Activated CD4-positive, alpha-beta T cell treated with anti-CD3 and anti-CD28 coated beads, Interleukin-2, Interleukin-4, amounts not matched to agents 100 ng/mL and 50 ng/mL, durations not matched to agents 16 hours and 8 hours (primary cell): ENCODE measurements at regions not wholly inside any gene's neighbourhood (a gene's known extent, or its start where the extent isn't known, plus 50 kb on each side); places are given as distances from the start of the nearest gene placed in this dataset.

ENCODE experiments used
- DNase-seq: peaks from one replicate; pipeline ENCODE4 v3.0.0-alpha.2; 2020; ENCODE audit warnings: low spot score

DNA sequence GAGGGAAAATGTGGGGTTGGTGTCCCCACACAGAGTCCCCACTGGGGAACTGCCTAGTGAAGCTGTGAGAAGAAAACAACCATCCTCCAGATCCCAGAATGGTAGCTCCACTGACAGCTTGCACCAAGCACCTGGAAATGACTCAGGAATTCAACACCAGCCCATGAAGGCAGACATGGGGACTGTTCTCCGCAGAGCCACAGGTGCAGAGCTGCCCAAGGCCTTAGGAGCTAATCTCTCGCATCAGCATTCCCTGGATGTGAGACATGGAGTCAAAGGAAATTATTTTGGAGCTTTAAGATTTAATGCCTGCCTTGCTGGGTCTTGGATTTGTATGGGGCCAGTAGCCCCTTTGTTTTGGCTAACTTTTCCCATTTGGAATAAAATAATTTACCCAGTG is 367.9 kb downstream of the FAM133A start:
- no peak for DNase-seq

DNA sequence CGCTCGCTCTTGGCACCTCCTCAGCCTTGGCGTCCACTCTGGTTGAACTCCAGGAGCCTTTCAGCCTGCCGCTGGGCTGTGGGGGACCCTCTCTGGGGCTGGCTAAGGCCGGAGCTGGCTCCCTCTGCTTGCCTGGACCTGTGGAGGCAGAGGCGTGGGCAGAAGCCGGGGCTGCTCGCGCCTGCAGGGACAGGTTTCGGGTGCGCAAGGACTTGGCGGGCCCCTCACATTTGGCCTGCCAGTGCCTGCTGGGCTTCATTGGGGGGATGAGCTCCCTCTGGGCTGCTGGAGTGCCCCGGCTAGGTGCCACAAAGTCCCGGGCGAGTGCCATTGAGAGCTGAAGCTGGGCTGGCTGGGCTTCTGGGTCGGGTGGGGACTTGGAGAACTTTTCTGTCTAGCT is 371.7 kb downstream of the FAM133A start:
- no peak for DNase-seq

DNA sequence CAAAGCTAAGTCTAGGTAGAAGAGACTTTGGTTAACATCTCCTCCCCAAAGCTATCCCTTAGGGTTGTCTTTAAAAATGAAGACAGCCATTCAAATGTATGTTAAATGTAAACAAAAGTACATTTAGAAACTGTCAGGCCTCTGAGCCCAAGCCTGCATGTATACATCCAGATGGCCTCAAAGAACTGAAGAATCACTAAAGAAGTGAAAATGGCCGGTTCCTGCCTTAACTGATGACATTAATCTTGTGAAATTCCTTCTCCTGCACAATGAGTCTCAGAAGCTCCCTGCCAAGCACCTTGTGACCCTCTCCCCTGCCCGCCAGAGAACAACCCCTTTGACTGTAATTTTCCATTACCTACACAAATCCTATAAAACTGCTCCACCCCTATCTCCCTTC is 377.9 kb downstream of the FAM133A start:
- no peak for DNase-seq

DNA sequence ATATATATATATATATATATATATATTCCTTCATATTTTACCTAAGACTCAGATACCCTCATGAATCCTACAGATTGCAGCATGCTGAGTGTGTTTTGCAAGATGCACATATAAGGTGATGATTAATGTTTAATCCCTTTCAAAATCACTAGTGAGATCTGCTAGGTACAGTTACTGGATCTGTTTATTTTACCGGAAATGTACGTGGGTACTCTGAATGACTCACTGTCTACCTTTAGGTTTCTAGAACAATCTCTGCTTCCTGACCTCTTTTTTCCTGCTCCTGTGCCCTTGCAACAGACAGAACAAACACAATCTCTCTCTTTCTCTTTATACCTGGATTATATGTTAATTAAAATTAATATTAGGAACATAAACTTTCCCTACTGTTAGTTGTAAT is 379.6 kb downstream of the FAM133A start:
- DNase-seq: no peak

DNA sequence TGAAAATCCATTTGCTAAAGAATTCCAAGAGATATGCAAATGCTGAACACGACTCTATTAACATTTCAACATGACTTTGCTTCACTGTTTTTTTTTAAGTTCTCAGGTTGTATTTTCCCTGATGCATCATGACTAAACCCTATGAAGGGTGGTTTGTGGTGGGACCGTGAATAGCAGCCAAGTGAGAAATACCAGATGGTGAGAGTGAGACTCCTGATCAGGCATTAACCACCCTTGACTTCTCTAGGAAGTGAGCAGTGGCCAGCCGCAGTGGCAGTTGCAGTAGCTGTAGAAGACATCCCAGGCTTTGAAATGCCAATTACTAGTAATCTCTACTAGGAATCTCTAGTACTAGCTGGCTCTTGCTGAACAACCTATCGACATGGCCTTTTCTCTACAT is 383.4 kb downstream of the FAM133A start:
- no peak for DNase-seq

DNA sequence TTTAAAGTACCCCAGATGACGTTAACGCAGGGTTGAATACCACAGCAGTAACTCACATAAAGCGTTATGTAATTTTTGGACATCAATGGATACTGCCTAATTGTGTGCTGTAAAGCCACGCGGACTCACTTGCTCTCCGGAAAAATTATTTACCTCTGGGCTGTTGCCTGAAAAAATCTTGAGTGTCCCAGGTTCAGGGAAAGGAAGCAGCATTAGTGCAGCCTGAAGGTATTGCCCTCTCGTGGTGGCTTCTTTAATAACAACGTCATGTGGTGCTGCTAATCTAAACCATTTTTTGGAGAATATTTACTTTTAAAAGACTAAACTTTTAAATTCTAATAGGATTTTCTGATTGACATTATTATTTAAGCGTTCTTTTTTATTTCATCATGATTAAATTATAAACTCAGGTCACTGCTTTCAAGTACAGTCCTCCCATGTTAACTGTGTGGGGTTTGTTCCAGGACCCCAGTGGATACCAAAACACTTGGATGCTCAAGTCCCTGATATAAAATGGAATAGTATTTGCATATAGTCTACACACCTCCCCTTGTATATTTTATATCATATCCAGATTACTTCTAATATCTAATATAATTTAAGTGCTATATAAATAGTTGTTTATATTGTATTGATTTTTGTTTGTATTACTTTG is 384.8 kb downstream of the FAM133A start:
- DNase-seq: peak; percentile 26

DNA sequence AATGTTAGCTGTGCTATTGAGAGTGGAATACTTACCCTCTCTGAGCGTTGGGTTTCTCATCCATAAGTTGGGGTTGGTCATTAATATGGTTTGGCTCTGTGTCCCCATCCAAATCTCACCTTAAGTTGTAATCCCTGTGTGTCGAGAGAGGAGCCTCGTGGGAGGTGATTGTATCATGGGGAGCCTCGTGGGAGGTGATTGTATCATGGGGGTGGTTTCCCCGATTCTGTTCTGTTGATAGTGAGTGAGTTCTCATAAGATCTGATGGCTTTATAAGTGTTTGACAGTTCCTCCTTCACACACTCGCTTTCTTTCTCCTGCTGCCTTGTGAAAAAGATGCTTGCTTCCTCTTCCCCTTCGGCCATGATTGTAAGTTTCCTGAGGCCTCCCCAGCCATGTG is 391.1 kb downstream of the FAM133A start:
- no peak for DNase-seq

DNA sequence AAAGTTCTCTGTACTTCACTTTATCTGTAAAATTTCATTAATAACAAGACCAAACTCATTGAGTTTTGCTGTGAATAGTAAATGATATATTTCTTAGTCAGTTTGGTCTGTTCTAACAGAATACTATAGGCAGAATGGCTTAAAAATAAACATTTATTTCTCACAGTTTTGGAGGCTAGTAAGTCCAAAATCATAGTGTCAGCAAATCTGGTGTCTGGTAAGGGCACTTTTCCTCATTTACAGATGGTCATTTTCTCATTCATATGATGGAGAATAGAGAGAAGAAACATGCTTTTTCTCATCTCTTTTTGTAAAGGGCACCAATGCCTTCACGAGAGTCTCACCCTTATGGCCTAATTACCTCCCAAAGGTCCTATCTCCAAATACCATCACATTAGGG is 415.1 kb downstream of the FAM133A start:
- DNase-seq: no peak

GRCh38 chrX:94097868-94098267 is 423.9 kb downstream of the FAM133A start:
- DNase-seq: no peak

DNA sequence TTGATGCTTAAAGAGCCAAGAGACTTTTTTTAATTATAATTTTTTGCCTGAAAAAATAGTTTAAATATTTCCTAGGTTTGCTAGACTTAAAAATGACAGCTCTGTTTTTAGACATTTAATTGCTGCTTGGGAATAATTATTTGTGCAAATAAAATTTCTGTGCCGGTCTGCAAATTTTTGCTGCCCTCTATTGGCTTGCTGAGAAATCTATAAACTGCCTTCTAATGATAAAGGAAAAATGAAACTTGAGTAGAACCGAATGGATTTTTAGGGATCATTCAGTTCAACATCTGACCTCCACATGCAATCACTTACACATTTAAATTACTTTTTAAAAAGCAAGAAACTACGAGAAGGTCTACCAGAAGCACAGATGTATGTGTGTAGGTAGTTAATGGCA is 434.0 kb downstream of the FAM133A start:
- DNase-seq: no peak

- no peak for DNase-seq
Observed at GRCh38 chrX:94114362-94114761, 440.4 kb downstream of the FAM133A start.

GRCh38 chrX:94121799-94122198 is 447.8 kb downstream of the FAM133A start:
- no peak for DNase-seq

- DNase-seq: no peak
Observed at GRCh38 chrX:94123062-94123461, 449.1 kb downstream of the FAM133A start.

DNA sequence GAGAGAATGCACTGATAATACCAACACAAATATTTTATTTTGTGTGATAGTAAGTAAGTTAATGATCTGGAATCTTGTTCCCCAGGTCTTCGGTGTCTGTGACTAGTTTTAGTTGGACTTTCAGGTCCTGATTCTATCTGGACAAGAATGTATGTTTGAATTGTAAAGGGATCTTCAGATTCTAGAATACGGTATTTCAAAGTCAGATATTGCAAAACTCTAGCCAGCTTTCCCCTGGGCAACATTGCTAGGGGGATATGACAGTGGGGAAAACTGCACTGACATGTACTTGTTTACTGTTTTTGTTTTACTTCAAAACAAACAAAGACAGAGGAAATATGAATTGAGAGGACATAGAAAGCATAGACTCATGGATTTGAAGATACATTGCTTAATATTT is 489.0 kb downstream of the FAM133A start:
- DNase-seq: no peak

GRCh38 chrX:94178145-94178788 is 504.3 kb downstream of the FAM133A start:
- peak; percentile 11 for DNase-seq

GRCh38 chrX:94204524-94204923 is 530.5 kb downstream of the FAM133A start:
- DNase-seq: no peak

DNA sequence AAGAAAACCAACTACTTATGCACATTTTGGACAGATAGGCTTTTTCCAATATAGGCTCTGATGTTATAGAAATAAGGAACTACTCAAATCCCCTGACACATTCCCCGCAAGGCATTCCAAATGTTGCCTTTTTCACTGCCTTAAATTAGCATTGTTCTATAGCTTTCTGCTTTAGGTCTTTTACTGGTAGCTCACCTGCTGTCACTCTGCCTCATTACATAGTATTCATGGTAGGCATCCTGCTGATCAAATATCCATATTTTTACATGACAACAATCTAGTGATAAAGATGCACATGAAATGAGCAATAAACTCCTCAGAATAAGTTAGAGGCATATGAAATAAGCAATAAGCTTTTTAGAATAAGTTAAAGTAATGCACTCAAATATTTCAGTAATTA is 542.7 kb downstream of the FAM133A start:
- no peak for DNase-seq

DNA sequence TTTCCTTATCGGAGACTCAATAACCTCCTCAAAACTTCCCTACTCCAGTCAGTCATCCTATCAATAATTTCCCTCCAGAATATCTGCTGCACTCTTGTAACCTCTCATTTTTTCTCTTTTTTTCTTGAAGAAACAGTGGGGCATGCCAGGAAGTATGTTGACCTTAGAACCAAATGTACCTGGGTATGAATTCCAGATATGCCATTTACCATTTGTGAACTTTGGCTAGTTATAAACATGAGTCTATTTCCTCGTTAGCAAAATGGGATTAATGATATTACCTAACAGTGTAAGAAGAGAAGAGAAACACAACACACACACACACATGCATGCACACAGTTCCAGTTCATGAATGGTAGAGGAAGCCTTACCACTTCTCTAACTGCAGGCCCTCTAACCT is 578.2 kb downstream of the FAM133A start:
- no peak for DNase-seq

GRCh38 chrX:94256396-94256795 is 582.4 kb downstream of the FAM133A start:
- no peak for DNase-seq

- no peak for DNase-seq
Observed at GRCh38 chrX:94265323-94265722, 591.3 kb downstream of the FAM133A start.

DNA sequence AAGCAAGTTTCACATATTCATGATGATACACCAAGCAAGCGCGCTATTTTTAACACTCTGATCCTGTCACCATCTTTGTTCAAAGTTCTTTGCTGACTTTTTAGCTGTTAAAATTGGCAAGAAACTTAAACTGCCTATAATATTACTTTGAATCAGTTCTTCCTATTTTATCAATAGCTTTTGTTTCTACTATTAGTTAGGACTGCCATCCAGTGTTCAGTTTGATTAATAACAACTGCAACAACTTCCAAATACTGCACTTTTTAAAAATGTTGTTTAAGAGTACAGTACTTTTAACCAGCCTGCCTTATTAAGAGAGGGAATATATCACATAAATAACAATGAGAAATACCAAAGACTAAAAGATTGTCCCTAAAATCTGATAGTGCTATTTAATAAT is 614.3 kb downstream of the FAM133A start:
- DNase-seq: no peak

GRCh38 chrX:94288972-94289371 is 615.0 kb downstream of the FAM133A start:
- DNase-seq: no peak

DNA sequence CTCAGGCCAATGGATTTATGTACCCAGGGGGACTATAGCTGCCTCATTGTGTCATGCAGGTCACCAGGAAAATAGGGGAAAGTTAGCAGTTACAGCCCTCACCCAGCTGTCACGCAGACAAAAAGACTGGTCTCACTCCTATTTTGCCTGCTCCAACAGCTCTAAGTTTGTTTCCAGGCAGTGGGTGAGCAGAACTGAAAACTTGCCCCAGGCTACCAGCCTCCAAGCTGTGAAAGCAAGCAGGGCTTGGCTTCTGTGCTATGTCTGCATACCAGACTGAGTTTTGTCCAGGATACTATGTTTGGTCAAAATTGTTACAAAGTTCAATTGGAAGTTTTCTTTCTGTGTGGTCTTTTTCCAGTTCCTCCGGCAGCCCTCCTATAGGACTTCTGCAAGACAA is 628.4 kb downstream of the FAM133A start:
- no peak for DNase-seq

DNA sequence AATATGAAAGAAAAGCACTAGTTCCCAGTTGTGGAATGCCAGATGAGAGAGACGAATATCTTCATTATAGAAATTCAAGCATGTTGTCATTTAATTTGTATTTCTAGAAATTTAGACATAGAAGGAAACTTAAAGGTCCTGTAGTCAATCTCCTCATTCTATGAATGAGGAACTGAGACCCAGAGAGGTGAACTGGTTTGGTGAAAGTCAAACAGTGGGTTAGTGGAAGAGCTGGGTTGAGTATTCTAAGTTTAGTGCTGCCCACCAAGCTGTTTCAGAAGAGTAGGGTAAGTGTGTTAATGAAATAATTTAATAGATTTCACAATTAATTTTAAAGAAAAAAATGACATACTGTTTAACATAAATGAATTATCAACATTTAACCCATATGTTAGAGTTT is 655.2 kb downstream of the FAM133A start:
- no peak for DNase-seq
